Central memory CD8-positive, alpha-beta T cell (primary cell): ENCODE measurements at regions not wholly inside any gene's neighbourhood (a gene's known extent, or its start where the extent isn't known, plus 50 kb on each side); places are given as distances from the start of the nearest gene placed in this dataset.

ENCODE experiments used
- ATAC-seq: fragments of 150-1000 bp; cut with Tn5 transposase; replicated peaks from 2 replicates; pipeline ENCODE4 v1.10.0; 2022; ENCODE audit warnings: mild to moderate bottlenecking, moderate FRiP score, moderate number of reproducible peaks; ENCODE audit not compliant: poor library complexity, severe bottlenecking; ENCODE audit errors: extremely low read depth
- DNase-seq, 2 donors: peaks; one replicate each; pipeline ENCODE4 v3.0.0; 2021; ENCODE audit warnings: low spot score in 2 of 2
- H3K27ac Mint-ChIP-seq: one replicate; pipeline ENCODE4 v1.8.0; 2022; ENCODE audit warnings: low read depth, mild to moderate bottlenecking, moderate library complexity, mixed read lengths
- H3K27me3 Mint-ChIP-seq: one replicate; pipeline ENCODE4 v1.8.0; 2022; ENCODE audit warnings: mixed read lengths
- H3K36me3 Mint-ChIP-seq: one replicate; pipeline ENCODE4 v1.8.0; 2022; ENCODE audit warnings: mild to moderate bottlenecking, moderate library complexity, mixed read lengths; ENCODE audit not compliant: insufficient read depth
- H3K4me1 Mint-ChIP-seq: one replicate; pipeline ENCODE4 v1.8.0; 2022; ENCODE audit warnings: mixed read lengths
- H3K4me3 Mint-ChIP-seq: one replicate; pipeline ENCODE4 v1.8.0; 2022; ENCODE audit warnings: mild to moderate bottlenecking, moderate library complexity, mixed read lengths
- H3K9me3 Mint-ChIP-seq: one replicate; pipeline ENCODE4 v1.8.0; 2022; ENCODE audit warnings: mixed read lengths

- Mint-ChIP-seq H3K9me3 (no peaks in the 10 kb centered on the region), H3K4me3 (peak overlapping the region; percentile 42), H3K4me1 (peaks cover 5% of the 10 kb centered on the region), H3K27me3 (peaks cover 70% of the 10 kb centered on the region), H3K27ac (no peak overlapping the region), H3K36me3 (no peaks in the 10 kb centered on the region)
- peak; percentile 27 to 46 for DNase-seq
- ATAC-seq = peak; percentile 58
These were observed 99.0 kb upstream of the MAML3 start for GRCh38 chr4:140252742-140253555.

GRCh38 chr4:140252141-140252741 is 98.3 kb upstream of the MAML3 start:
- Mint-ChIP-seq H3K27ac (no peak overlapping the region), H3K36me3 (no peaks in the 10 kb centered on the region), H3K27me3 (peaks cover 66% of the 10 kb centered on the region), H3K9me3 (no peaks in the 10 kb centered on the region), H3K4me1 (peaks cover 5% of the 10 kb centered on the region), H3K4me3 (peak overlapping the region; percentile 42)
- no peak for DNase-seq
- ATAC-seq = peak; percentile 21

- H3K4me3 Mint-ChIP-seq = peak overlapping the region; percentile 42
- H3K27ac Mint-ChIP-seq = no peak overlapping the region
- H3K4me1 Mint-ChIP-seq = peaks cover 5% of the 10 kb centered on the region
- H3K36me3 Mint-ChIP-seq = no peaks in the 10 kb centered on the region
- no peaks in the 10 kb centered on the region for H3K9me3 Mint-ChIP-seq
- ATAC-seq (no peak), DNase-seq (no peak)
- H3K27me3 Mint-ChIP-seq = peaks cover 63% of the 10 kb centered on the region
These were observed 97.6 kb upstream of the MAML3 start for GRCh38 chr4:140251571-140251970.

GRCh38 chr4:140250989-140251552 is 97.1 kb upstream of the MAML3 start:
- Mint-ChIP-seq H3K36me3 (no peaks in the 10 kb centered on the region), H3K27me3 (peaks cover 63% of the 10 kb centered on the region), H3K27ac (no peak overlapping the region), H3K9me3 (no peaks in the 10 kb centered on the region), H3K4me1 (peaks cover 5% of the 10 kb centered on the region), H3K4me3 (peak overlapping the region; percentile 42)
- ATAC-seq (no peak), DNase-seq (no peak)

- peaks cover 56% of the 10 kb centered on the region for H3K27me3 Mint-ChIP-seq
- no peaks in the 10 kb centered on the region for H3K36me3 Mint-ChIP-seq
- peaks cover 5% of the 10 kb centered on the region for H3K4me1 Mint-ChIP-seq
- no peak overlapping the region for H3K4me3 Mint-ChIP-seq
- no peaks in the 10 kb centered on the region for H3K9me3 Mint-ChIP-seq
- no peak for ATAC-seq
- no peak for DNase-seq
- no peak overlapping the region for H3K27ac Mint-ChIP-seq
These were observed 95.4 kb upstream of the MAML3 start for GRCh38 chr4:140249351-140249750.

- Mint-ChIP-seq H3K27ac (no peak overlapping the region), H3K9me3 (no peaks in the 10 kb centered on the region), H3K27me3 (peaks cover 41% of the 10 kb centered on the region), H3K4me3 (no peak overlapping the region), H3K4me1 (peaks cover 5% of the 10 kb centered on the region), H3K36me3 (no peaks in the 10 kb centered on the region)
- ATAC-seq (no peak), DNase-seq (no peak)
These were observed 93.3 kb upstream of the MAML3 start for GRCh38 chr4:140247237-140247636.

GRCh38 chr4:140246216-140246615 is 92.2 kb upstream of the MAML3 start:
- no peak overlapping the region for H3K27ac Mint-ChIP-seq
- H3K9me3 Mint-ChIP-seq = no peaks in the 10 kb centered on the region
- H3K27me3 Mint-ChIP-seq = peaks cover 31% of the 10 kb centered on the region
- H3K4me1 Mint-ChIP-seq = no peaks in the 10 kb centered on the region
- H3K4me3 Mint-ChIP-seq = no peak overlapping the region
- H3K36me3 Mint-ChIP-seq = no peaks in the 10 kb centered on the region
- no peak for DNase-seq
- ATAC-seq = no peak

GRCh38 chr4:140244328-140244727 is 90.3 kb upstream of the MAML3 start:
- Mint-ChIP-seq H3K9me3 (no peaks in the 10 kb centered on the region), H3K36me3 (no peaks in the 10 kb centered on the region), H3K4me3 (no peak overlapping the region), H3K27me3 (peaks cover 30% of the 10 kb centered on the region), H3K27ac (no peak overlapping the region), H3K4me1 (no peaks in the 10 kb centered on the region)
- ATAC-seq (no peak), DNase-seq (no peak)

- Mint-ChIP-seq H3K36me3 (no peaks in the 10 kb centered on the region), H3K27ac (no peak overlapping the region), H3K4me1 (no peaks in the 10 kb centered on the region), H3K4me3 (no peak overlapping the region), H3K9me3 (no peaks in the 10 kb centered on the region), H3K27me3 (peaks cover 29% of the 10 kb centered on the region)
- no peak for DNase-seq
- ATAC-seq = no peak
These were observed 89.3 kb upstream of the MAML3 start for GRCh38 chr4:140243278-140243753.

- DNase-seq (no peak), ATAC-seq (no peak)
- H3K27me3 Mint-ChIP-seq = peaks cover 29% of the 10 kb centered on the region
- H3K9me3 Mint-ChIP-seq = no peaks in the 10 kb centered on the region
- no peaks in the 10 kb centered on the region for H3K4me1 Mint-ChIP-seq
- no peak overlapping the region for H3K4me3 Mint-ChIP-seq
- H3K27ac Mint-ChIP-seq = no peak overlapping the region
- no peaks in the 10 kb centered on the region for H3K36me3 Mint-ChIP-seq
These were observed 88.6 kb upstream of the MAML3 start for GRCh38 chr4:140242357-140243277.

- ATAC-seq (no peak), DNase-seq (no peak)
- Mint-ChIP-seq H3K9me3 (no peaks in the 10 kb centered on the region), H3K4me1 (no peaks in the 10 kb centered on the region), H3K4me3 (no peak overlapping the region), H3K27me3 (peaks cover 48% of the 10 kb centered on the region), H3K27ac (no peak overlapping the region), H3K36me3 (no peaks in the 10 kb centered on the region)
These were observed 86.3 kb upstream of the MAML3 start for GRCh38 chr4:140240237-140240636.

GRCh38 chr4:140239311-140239710 is 85.3 kb upstream of the MAML3 start:
- Mint-ChIP-seq H3K4me1 (no peaks in the 10 kb centered on the region), H3K9me3 (no peaks in the 10 kb centered on the region), H3K27me3 (peaks cover 48% of the 10 kb centered on the region), H3K4me3 (no peak overlapping the region), H3K36me3 (no peaks in the 10 kb centered on the region), H3K27ac (no peak overlapping the region)
- no peak for DNase-seq
- no peak for ATAC-seq
